ENCODE measurements at regions not wholly inside any gene's neighbourhood (a gene's known extent, or its start where the extent isn't known, plus 50 kb on each side); places are given as distances from the start of the nearest gene placed in this dataset.

DNA sequence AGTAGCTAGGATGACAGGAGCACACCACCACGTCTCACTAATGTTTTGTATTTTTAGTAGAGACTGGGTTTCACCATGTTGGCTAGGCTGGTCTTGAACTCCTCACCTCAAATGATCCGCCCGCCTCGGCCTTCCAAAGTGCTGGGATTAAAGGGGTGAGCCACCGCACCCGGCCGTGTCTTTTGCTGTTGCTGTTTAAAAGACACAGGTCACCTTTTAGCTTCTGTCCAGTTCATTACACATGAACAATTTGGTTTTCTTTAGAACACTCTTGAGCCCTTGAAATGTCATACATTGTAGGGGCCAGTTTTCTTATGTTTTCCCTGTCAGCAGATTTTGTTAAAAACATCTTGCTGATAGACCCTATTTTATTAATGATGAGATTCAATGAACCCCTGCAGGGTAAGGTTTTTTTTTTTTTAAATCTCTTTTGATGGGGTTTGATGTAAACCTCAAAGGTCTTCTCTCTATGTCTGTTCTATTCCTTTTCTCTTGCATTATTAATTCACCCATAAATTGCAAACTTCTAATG lies 61.0 kb upstream of the AGPS start:
- BruUV-seq (replicated peaks): no TSS peak

DNA sequence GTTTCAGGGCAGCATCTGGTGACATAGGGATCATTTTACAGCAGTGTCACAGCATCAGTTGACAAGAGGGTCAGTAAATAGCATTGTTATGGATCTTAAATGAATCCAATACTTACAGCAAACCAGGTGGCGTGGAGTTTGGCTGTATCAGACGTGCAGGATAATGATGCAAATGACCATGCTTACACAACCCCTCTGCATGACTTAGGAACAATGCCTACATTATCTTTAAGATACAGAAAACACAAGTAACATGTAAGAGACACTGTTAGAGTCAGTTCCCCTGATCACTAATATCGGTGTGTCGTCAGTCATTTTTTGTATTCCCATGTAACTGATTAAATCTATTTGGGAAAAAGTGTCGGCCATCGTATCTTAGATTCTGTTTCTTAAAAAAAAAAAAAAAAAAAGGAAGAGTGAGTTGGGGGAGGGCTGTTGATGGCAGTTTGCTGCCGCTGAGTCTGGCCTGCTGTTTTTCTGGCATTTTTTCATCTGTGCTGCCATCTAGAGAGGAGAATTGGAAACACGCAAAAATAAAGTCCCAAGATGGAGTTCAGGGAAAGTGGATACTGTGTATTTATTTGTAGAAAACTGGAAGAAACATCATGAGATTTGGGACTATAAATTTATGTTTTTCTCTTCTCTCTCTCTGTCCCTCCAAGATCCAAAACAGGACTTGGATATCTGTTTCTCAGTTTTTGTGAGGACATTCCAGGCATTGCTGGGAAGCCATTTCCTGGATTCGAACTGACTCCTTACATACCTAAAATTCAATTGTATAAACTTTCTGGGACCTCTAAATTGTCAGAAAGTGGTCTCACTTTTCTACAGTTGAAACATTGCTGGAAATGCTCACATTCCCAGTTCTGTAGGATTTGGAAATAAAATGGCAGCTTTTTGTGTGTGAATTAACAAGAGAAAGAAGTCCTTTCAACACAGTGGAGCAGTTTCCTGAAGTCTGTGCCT lies 60.3 kb upstream of the AGPS start:
- H3K27ac ChIP-seq (ENCODE audit: low read length): no peak overlapping the region

More for the DNA sequence above, 61.0 kb upstream of the AGPS start:
- H3K79me2 ChIP-seq (ENCODE audit: low read length): no peaks in the 10 kb centered on the region
- peak overlapping the region; percentile 78 for H2AFZ ChIP-seq (ENCODE audit: low read length)
- no peaks in the 10 kb centered on the region for H3K27me3 ChIP-seq (ENCODE audit: low read length)
- no peaks in the 10 kb centered on the region for H3K36me3 ChIP-seq (ENCODE audit: low read depth, low read length)
- peaks cover 9% of the 10 kb centered on the region for H3K4me1 ChIP-seq (ENCODE audit: insufficient read depth, low read length)
- intact Hi-C loops (cut with micrococcal nuclease): loop anchor here (1.0 to 5.0 kb wide), 2 partner anchors 35 to 119 kb away; partner anchors contain the start of gene HNRNPA3
- ATAC-seq (no peak), DNase-seq (no peak)
- H3K9me3 ChIP-seq (ENCODE audit: low read length): no peaks in the 10 kb centered on the region
- ChIA-PET POLR2A (ENCODE audit: unreplicated experiment) (no interaction called here), CTCF (no interaction called here)
- TF ChIP-seq, protein P1, sequence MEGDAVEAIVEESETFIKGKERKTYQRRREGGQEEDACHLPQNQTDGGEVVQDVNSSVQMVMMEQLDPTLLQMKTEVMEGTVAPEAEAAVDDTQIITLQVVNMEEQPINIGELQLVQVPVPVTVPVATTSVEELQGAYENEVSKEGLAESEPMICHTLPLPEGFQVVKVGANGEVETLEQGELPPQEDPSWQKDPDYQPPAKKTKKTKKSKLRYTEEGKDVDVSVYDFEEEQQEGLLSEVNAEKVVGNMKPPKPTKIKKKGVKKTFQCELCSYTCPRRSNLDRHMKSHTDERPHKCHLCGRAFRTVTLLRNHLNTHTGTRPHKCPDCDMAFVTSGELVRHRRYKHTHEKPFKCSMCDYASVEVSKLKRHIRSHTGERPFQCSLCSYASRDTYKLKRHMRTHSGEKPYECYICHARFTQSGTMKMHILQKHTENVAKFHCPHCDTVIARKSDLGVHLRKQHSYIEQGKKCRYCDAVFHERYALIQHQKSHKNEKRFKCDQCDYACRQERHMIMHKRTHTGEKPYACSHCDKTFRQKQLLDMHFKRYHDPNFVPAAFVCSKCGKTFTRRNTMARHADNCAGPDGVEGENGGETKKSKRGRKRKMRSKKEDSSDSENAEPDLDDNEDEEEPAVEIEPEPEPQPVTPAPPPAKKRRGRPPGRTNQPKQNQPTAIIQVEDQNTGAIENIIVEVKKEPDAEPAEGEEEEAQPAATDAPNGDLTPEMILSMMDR (conservative IDR thresholded peaks at IDR 0.05; ENCODE audit: low read depth, low read length): no peak
- TF ChIP-seq EZH2 (IDR thresholded peaks at IDR 0.05; ENCODE audit: low read length, unreplicated experiment) (no peak), EZH2phosphoT487 (IDR thresholded peaks at IDR 0.05; ENCODE audit: borderline replicate concordance, low read length) (no peak)
- no peaks in the 10 kb centered on the region for H3K9me2 ChIP-seq (replicated peaks; ENCODE audit: low read length)
- H3K9ac ChIP-seq (ENCODE audit: low read length): no peak overlapping the region
- H3K4me3 ChIP-seq (ENCODE audit: low read length): no peak overlapping the region
- no peak overlapping the region for H3K4me2 ChIP-seq (ENCODE audit: low read length)
- no peaks in the 10 kb centered on the region for H3F3A ChIP-seq (ENCODE audit: low read length, unreplicated experiment)
- no peaks in the 10 kb centered on the region for H4K20me1 ChIP-seq (ENCODE audit: low read length)
- no peak overlapping the region for H3K27ac ChIP-seq (ENCODE audit: low read length)

More for the DNA sequence above, 60.3 kb upstream of the AGPS start:
- Histone ChIP-seq H3K4me1 (ENCODE audit: insufficient read depth, low read length) (peaks cover 10% of the 10 kb centered on the region), H3K9me2 (replicated peaks; ENCODE audit: low read length) (no peaks in the 10 kb centered on the region), H3K4me3 (ENCODE audit: low read length) (no peak overlapping the region), H3K9me3 (ENCODE audit: low read length) (no peaks in the 10 kb centered on the region), H3K79me2 (ENCODE audit: low read length) (no peaks in the 10 kb centered on the region), H3K9ac (ENCODE audit: low read length) (no peak overlapping the region), H3F3A (ENCODE audit: low read length, unreplicated experiment) (no peaks in the 10 kb centered on the region), H4K20me1 (ENCODE audit: low read length) (no peaks in the 10 kb centered on the region), H3K27me3 (ENCODE audit: low read length) (no peaks in the 10 kb centered on the region), H3K36me3 (ENCODE audit: low read depth, low read length) (no peaks in the 10 kb centered on the region), H2AFZ (ENCODE audit: low read length) (peak overlapping the region; percentile 78), H3K4me2 (ENCODE audit: low read length) (peak overlapping the region; percentile 14; the same call in 1 of the 2 replicates)
- DNase-seq (peak; percentile 75), ATAC-seq (peak; percentile 70)
- intact Hi-C loops (cut with micrococcal nuclease): loop anchor here (1.0 to 5.0 kb wide), 2 partner anchors 120 to 168 kb away; partner anchors contain the start of gene HNRNPA3
- BruUV-seq (replicated peaks): no TSS peak
- ChIA-PET CTCF (interaction anchor here (1.4 kb wide), 1 partner anchor 167 kb away, joined by 3 read pairs; no protein-coding TSS in a partner anchor), POLR2A (ENCODE audit: unreplicated experiment) (no interaction called here)
- no peak for TF ChIP-seq EZH2phosphoT487 (IDR thresholded peaks at IDR 0.05; ENCODE audit: borderline replicate concordance, low read length)
- TF ChIP-seq, protein P1 (conservative IDR thresholded peaks at IDR 0.05; ENCODE audit: low read depth, low read length): peak; percentile 76
- TF ChIP-seq EZH2 (IDR thresholded peaks at IDR 0.05; ENCODE audit: low read length, unreplicated experiment): no peak
